Lung (tissue), 11 donors: ENCODE measurements at regions not wholly inside any gene's neighbourhood (a gene's known extent, or its start where the extent isn't known, plus 50 kb on each side); places are given as distances from the start of the nearest gene placed in this dataset.

ENCODE experiments used
- ATAC-seq: fragments of 200-7000 bp; cut with Tn5 transposase; one replicate; pipeline ENCODE4 v1.9.1; 2020; ENCODE audit warnings: moderate number of reproducible peaks; ENCODE audit not compliant: insufficient read depth, low FRiP score
- DNase-seq, 3 donors: peaks; one replicate each; pipeline ENCODE4 v3.0.0-alpha.2; 2013 to 2017
- H3K27ac ChIP-seq, 2 donors: one replicate each; pipeline ENCODE4 v1.5.1; 2013; ENCODE audit warnings: mild to moderate bottlenecking in 2 of 2, moderate library complexity in 2 of 2, control low read depth in 1 of 2, inconsistent platforms in 1 of 2, low read depth in 1 of 2, low read length in 1 of 2
- H3K27me3 ChIP-seq, 3 donors: one replicate each; pipeline ENCODE4 v1.5.1; 2013; ENCODE audit warnings: low read length in 2 of 3; ENCODE audit not compliant: control insufficient read depth in 3 of 3, insufficient read depth in 3 of 3
- H3K36me3 ChIP-seq, 4 donors: one replicate each; pipeline ENCODE4 v1.5.1; 2013; ENCODE audit warnings: low read length in 4 of 4, mild to moderate bottlenecking in 1 of 4, moderate library complexity in 1 of 4; ENCODE audit not compliant: control insufficient read depth in 4 of 4, insufficient read depth in 4 of 4
- H3K4me1 ChIP-seq, 5 donors: one replicate each; pipeline ENCODE4 v1.5.1; 2013; ENCODE audit warnings: low read length in 5 of 5, mild to moderate bottlenecking in 2 of 5, moderate library complexity in 1 of 5; ENCODE audit not compliant: control insufficient read depth in 5 of 5, insufficient read depth in 5 of 5
- H3K4me3 ChIP-seq: one replicate; pipeline ENCODE4 v1.5.1; 2013; ENCODE audit warnings: mild to moderate bottlenecking, control low read depth, moderate library complexity
- H3K9ac ChIP-seq, 2 donors: one replicate each; pipeline ENCODE4 v1.5.1; 2013; ENCODE audit warnings: low read length in 2 of 2, control low read depth in 1 of 2; ENCODE audit not compliant: insufficient read depth in 1 of 2
- H3K9me3 ChIP-seq, 4 donors: one replicate each; pipeline ENCODE4 v1.5.1; 2013; ENCODE audit warnings: low read length in 3 of 4, mild to moderate bottlenecking in 1 of 4, moderate library complexity in 1 of 4; ENCODE audit not compliant: control insufficient read depth in 4 of 4, insufficient read depth in 3 of 4
- WGBS, 2 donors: extraction: QIAGEN DNeasy Blood & Tissue Kit; methylation state at CpG; one replicate each; pipeline ENCODE4 v1.1.7; 2013; 5-methylcytosine and 5-hydroxymethylcytosine counted together
- TF ChIP-seq, protein P1 (sequence below): IDR thresholded peaks from 2 replicates; pipeline ENCODE4 v1.5.1; 2012; ENCODE audit warnings: mild to moderate bottlenecking; ENCODE audit errors: control extremely low read depth, extremely low read depth
- donor health status: control.
- donor health status: control.
- donor health status: Bipolar disorder and iron deficiency.
- donor health status: healthy.
- donor health status: DM: yes; HTN: yes; CAD: no.

DNA sequence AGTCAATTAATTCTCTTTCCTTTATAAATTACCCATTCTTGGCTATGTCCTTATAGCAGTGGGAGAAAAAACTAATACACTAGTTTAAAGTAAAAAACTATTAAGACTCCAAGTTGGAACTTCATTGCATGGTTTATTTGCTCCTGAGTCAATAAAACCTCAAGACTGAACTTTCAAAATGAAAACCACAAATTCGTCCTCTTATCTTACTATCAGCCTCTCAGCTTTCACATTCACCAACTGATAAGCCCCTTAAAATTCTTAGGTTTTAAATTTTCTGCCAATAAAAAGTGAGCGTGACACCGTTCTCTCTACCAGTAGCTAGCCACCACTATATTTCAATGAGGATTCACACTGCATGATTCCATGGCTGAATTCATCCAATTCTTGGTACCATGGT is 346.4 kb upstream of the NPSR1 start:
- Histone ChIP-seq H3K9ac (no peak overlapping the region), H3K27ac (no peak overlapping the region), H3K9me3 (peaks cover 0 to 6% (median 3%) of the 10 kb centered on the region in 4 donors), H3K4me1 (no peaks in the 10 kb centered on the region), H3K27me3 (no peaks in the 10 kb centered on the region), H3K4me3 (no peak overlapping the region), H3K36me3 (no peaks in the 10 kb centered on the region)
- ATAC-seq, result no peak
- WGBS, 2 donors, result 52 to 66% methylated on average over 3 of the region's 3 CpGs
- TF ChIP-seq, protein P1, sequence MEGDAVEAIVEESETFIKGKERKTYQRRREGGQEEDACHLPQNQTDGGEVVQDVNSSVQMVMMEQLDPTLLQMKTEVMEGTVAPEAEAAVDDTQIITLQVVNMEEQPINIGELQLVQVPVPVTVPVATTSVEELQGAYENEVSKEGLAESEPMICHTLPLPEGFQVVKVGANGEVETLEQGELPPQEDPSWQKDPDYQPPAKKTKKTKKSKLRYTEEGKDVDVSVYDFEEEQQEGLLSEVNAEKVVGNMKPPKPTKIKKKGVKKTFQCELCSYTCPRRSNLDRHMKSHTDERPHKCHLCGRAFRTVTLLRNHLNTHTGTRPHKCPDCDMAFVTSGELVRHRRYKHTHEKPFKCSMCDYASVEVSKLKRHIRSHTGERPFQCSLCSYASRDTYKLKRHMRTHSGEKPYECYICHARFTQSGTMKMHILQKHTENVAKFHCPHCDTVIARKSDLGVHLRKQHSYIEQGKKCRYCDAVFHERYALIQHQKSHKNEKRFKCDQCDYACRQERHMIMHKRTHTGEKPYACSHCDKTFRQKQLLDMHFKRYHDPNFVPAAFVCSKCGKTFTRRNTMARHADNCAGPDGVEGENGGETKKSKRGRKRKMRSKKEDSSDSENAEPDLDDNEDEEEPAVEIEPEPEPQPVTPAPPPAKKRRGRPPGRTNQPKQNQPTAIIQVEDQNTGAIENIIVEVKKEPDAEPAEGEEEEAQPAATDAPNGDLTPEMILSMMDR, result no peak
- DNase-seq, result no peak

DNA sequence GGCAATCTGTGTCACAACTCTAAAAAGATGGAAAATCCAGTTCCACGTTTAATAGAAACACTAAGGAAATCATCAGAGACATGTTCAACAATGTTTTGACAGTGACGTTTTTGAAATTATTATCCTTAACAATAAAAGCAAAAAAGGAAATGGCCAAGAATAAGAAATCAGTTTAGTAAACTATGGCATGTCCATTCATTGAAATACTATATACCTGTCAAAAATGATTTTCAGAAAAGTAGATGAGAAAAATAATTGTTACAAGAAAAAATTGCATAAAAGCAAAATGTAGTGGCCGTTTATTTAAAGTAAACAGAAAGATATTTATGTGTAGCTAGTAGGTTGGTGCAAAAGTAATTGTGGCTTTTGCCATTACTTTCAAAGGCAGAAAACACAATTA is 345.4 kb upstream of the NPSR1 start:
- DNase-seq, result no peak
- H3K4me3 ChIP-seq, result no peak overlapping the region
- no peak for ATAC-seq
- no peak overlapping the region for H3K27ac ChIP-seq
- 81 to 86% methylated on average over 3 of the region's 3 CpGs for WGBS, 2 donors
- no peak overlapping the region for H3K9ac ChIP-seq
- H3K4me1 ChIP-seq, result no peaks in the 10 kb centered on the region
- H3K9me3 ChIP-seq, result peaks cover 0 to 6% (median 3%) of the 10 kb centered on the region in 4 donors
- TF ChIP-seq, protein P1, result no peak
- no peaks in the 10 kb centered on the region for H3K36me3 ChIP-seq
- H3K27me3 ChIP-seq, result no peaks in the 10 kb centered on the region

DNA sequence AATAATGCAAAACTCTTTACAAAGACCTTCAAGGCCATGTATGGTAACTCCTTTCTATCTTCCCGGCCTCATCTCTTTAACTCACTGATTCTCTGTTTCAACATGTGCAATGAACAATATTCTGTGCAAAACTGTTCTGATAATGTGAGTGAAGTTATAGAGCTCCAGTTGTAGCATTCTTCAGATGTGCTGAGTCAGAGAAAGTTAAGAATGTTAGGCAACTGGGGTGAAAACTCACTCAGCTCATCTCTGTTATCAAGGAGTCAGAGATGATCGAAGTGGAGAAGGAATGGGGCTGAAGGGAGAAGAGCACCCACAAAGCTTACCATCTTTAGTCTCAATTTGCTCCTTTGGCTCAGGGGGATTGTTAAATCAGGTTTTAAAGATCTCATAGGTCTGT is 344.7 kb upstream of the NPSR1 start:
- H3K4me3 ChIP-seq, result no peak overlapping the region
- no peaks in the 10 kb centered on the region for H3K36me3 ChIP-seq
- TF ChIP-seq, protein P1, result no peak
- peaks cover 0 to 6% (median 3%) of the 10 kb centered on the region in 4 donors for H3K9me3 ChIP-seq
- no peaks in the 10 kb centered on the region for H3K4me1 ChIP-seq
- ATAC-seq, result no peak
- H3K27me3 ChIP-seq, result no peaks in the 10 kb centered on the region
- H3K27ac ChIP-seq, result no peak overlapping the region
- H3K9ac ChIP-seq, result no peak overlapping the region
- no peak for DNase-seq
- WGBS, 2 donors, result 87 to 97% methylated on average over 2 of the region's 2 CpGs

DNA sequence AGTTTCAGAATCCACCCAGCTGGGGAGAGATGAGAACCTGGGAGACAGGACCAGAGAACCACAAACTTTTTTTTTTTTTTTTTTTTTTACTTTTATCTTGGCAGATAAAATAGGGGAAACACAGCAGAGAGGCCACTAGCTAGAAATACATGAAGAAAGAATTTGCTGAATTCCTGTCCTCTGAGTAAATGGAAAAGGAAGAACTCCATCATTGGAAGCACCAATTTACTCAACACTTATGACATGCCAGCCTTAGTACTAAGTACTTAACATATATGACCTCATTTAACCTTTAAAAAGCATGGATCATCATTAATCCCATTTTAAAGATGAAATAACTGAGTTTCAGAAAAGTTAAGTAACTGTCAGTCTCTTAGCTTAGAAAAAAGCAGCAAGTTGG is 343.0 kb upstream of the NPSR1 start:
- Histone ChIP-seq H3K4me3 (no peak overlapping the region), H3K9me3 (peaks cover 0 to 6% (median 2%) of the 10 kb centered on the region in 4 donors), H3K9ac (no peak overlapping the region), H3K4me1 (no peaks in the 10 kb centered on the region), H3K27ac (no peak overlapping the region), H3K27me3 (no peaks in the 10 kb centered on the region), H3K36me3 (no peaks in the 10 kb centered on the region)
- no peak for ATAC-seq
- TF ChIP-seq, protein P1, result no peak
- DNase-seq, result no peak
